ENCODE measurements at regions not wholly inside any gene's neighbourhood (a gene's known extent, or its start where the extent isn't known, plus 50 kb on each side); places are given as distances from the start of the nearest gene placed in this dataset.

DNA sequence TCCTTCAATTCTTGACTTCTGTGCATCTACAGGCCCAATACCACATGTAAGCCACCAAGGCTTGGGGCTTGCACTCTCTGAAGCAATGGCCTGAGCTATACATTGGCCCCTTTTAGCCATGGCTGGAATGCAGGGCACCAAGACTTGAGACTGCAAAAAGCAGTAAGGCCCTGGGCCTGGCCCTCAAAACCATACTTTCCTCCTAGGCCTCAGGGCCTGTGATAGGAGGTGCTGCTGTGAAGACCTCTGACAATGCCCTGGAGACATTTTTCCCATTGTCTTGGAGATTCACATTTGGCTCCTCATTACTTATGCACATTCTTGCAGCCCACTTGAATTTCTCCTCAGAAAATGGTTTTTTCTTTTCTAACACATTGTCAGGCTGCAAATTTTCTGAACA lies 68.5 kb upstream of the FSTL5 start:
- TF ChIP-seq, protein P1, sequence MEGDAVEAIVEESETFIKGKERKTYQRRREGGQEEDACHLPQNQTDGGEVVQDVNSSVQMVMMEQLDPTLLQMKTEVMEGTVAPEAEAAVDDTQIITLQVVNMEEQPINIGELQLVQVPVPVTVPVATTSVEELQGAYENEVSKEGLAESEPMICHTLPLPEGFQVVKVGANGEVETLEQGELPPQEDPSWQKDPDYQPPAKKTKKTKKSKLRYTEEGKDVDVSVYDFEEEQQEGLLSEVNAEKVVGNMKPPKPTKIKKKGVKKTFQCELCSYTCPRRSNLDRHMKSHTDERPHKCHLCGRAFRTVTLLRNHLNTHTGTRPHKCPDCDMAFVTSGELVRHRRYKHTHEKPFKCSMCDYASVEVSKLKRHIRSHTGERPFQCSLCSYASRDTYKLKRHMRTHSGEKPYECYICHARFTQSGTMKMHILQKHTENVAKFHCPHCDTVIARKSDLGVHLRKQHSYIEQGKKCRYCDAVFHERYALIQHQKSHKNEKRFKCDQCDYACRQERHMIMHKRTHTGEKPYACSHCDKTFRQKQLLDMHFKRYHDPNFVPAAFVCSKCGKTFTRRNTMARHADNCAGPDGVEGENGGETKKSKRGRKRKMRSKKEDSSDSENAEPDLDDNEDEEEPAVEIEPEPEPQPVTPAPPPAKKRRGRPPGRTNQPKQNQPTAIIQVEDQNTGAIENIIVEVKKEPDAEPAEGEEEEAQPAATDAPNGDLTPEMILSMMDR (conservative IDR thresholded peaks at IDR 0.05 in 1 of 2, IDR thresholded peaks at IDR 0.05 in 1 of 2; ENCODE audit: low read depth in 1 of 2, low read length in 2 of 2), result no peak
- no peak for TF ChIP-seq EZH2 (IDR thresholded peaks at IDR 0.05; ENCODE audit: low read length, missing control alignments)
